DOHH2 (cell line): ENCODE measurements at regions not wholly inside any gene's neighbourhood (a gene's known extent, or its start where the extent isn't known, plus 50 kb on each side); places are given as distances from the start of the nearest gene placed in this dataset.

Source experiments
- CTCF ChIP-seq: fragments of 200-600 bp; sonication (generic); IDR thresholded peaks from one replicate; pipeline ENCODE4 v1.5.1; 2014; ENCODE audit warnings: antibody characterized with exemption, mild to moderate bottlenecking, low read depth, low read length; ENCODE audit not compliant: poor library complexity, severe bottlenecking
- EZH2phosphoT487 ChIP-seq: fragments of 200-600 bp; sonication (generic); IDR thresholded peaks from 2 replicates; pipeline ENCODE4 v1.6.1; 2017; ENCODE audit warnings: borderline replicate concordance, mild to moderate bottlenecking, antibody characterized with exemption, low read length, moderate library complexity, mixed read lengths

- no peak for TF ChIP-seq CTCF
- TF ChIP-seq EZH2phosphoT487 = no peak
These were observed 59.9 kb upstream of the ZNF354A start for GRCh38 chr5:178790371-178790770.
